ENCODE measurements at regions not wholly inside any gene's neighbourhood (a gene's known extent, or its start where the extent isn't known, plus 50 kb on each side); places are given as distances from the start of the nearest gene placed in this dataset.

- no peak for TF ChIP-seq POLR2A (IDR thresholded peaks at IDR 0.05; ENCODE audit: low read depth, low read length)
- TF ChIP-seq CTCF (IDR thresholded peaks at IDR 0.05; ENCODE audit: extremely low read depth in 1 of 2, insufficient read depth in 1 of 2, low read depth in 1 of 2, low read length in 2 of 2), result no peak
- no peak for TF ChIP-seq MAX (IDR thresholded peaks at IDR 0.05; ENCODE audit: insufficient read depth, insufficient read length)
- TF ChIP-seq POLR2AphosphoS5 (IDR thresholded peaks at IDR 0.05; ENCODE audit: insufficient read depth, low read depth, low read length), result no peak
- no peak for TF ChIP-seq EZH2 (IDR thresholded peaks at IDR 0.05; ENCODE audit: borderline replicate concordance, low read depth, low read length, severe bottlenecking)
- TF ChIP-seq FOS (IDR thresholded peaks at IDR 0.05; ENCODE audit: borderline replicate concordance, insufficient read depth, low read length), result no peak
These were observed 100.3 kb downstream of the RRM1 start for GRCh38 chr11:4194889-4195288.
